Inflammatory macrophage treated with lipopolysaccharide for 1 hour (primary cell): ENCODE measurements at regions not wholly inside any gene's neighbourhood (a gene's known extent, or its start where the extent isn't known, plus 50 kb on each side); places are given as distances from the start of the nearest gene placed in this dataset.
"Not testable (repeated sequence)": the region's sequence is repeated elsewhere in the genome, so short reads cannot be mapped to it uniquely, and the experiment has no call there.

Source experiments
- DNase-seq, 2 donors: peaks; one replicate each; pipeline ENCODE4 v3.0.0-alpha.2; 2020 to 2022

DNA sequence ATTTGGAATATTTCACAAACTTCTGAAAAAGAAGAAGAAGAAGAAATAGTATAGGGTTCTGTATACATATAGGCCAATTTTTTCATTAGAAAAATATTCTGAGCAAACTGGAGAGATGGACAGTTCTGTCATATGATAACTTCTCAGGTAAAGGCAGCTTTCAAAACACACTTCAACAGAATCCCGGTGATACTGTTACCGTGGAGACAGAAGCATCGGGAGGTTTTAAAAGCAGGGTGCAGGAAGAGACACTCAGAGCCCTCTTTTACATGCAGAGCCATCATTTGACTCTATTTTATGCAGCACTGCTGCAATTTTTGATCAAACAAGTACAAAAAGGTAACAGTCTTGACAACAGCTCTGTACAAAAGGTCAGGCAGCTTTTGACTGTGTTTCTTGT is 1785.4 kb downstream of the LRRC4C start:
- no peak for DNase-seq

DNA sequence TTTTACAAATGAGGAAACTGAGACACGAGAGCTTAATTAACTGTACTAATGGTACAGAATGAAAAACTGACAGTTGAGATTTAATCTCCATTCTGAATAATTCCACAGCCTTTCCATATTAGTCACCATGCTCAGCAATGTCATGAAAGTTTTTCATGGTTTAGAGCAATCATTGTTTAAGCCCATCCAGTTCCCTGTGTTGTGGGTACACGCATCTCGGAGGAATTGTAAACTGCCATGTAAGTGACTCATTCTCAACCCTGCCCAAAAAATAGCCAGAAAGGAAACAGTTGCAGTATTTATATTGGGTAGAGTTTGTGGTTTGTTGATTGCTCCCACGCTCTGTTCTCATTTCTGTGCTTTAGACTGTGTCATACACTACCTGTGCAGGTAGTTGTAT is 1790.8 kb downstream of the LRRC4C start:
- DNase-seq: no peak

DNA sequence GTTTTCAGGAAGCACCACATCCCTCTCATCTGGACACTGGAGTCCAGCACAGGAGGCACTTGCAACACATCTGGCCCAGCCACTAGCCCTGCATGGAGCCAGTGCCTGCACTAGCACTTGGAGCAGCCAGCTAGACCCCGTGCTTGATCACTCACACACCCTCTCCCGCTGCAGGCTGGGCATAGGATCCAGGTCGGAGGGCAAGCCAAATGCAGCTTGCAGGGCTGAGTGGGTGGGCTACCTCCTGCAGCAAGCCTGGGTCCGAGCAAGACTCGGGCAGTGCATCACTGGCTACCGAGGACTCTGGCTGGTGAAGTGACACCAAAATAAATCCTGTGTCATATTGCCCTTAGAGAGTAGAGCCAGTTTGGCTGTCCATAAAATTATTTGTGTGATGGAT is 1795.4 kb downstream of the LRRC4C start:
- DNase-seq: no peak

DNA sequence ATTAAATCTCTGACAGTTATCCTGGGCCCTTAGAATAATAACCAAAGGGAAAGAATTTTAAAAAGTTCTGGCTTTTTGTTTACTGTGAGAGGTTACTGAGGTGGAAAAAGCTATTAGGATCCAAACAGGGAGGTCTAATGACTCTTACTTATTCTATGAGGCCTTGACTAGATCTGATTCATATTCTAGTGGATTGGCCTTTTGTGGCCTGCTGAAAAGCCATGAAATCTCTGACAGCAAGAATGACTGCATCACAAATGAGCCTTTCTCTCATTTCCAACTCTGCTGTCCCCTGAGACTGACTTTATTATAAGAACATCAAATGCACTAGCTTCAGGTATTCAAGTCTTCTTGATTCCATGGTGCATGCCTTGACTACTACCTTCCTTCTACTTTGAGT is 1797.6 kb downstream of the LRRC4C start:
- DNase-seq: no peak

DNA sequence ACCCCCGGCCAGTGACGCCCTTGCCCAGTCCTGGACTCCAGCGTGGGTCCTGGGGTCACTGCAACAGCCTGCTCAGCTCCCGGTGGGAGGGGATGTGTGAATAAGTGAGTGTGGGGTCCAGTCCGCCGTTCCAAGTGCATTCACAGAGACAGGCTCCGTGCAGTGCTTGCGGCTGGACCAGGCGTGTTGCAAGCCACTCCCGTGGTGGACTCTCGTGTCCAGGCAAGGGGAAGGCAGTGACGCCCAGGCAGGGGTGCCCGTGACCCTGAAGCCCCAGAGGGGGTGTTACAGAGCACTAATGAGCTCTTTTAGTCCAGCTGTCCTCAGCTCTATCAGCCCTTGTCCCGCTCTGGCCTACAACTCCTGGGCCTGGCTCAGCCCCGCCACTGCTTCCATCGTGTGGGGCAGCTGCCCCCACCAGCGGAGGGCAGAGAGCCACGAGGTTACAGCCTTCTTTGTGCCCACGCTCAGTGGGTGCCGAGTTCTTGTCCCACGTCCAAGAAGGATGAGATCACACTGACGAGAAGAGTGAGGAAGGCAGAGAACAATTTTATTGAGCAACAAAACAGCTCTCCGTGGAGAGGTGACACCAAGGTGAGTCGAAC is 1807.5 kb downstream of the LRRC4C start:
- DNase-seq: no peak

DNA sequence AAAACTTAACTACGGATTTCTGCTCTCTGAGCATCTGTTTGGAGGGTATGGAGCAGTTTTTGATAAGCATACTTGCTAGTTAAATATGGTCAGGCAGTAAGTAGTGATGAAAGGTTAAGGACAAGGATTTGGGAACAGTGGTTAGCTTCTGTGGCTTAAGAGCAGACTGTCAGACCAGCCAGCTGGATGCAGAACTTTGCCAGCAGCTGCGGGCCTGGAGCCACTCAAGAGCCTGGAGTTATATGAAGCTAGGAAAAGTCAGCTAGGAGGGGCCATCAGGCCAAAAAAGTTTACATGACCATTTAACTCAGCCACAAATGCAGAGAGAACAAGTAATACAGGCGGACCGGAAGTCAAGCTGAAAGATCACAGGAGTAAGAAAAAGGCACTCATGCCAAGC is 1817.7 kb downstream of the LRRC4C start:
- no peak for DNase-seq

DNA sequence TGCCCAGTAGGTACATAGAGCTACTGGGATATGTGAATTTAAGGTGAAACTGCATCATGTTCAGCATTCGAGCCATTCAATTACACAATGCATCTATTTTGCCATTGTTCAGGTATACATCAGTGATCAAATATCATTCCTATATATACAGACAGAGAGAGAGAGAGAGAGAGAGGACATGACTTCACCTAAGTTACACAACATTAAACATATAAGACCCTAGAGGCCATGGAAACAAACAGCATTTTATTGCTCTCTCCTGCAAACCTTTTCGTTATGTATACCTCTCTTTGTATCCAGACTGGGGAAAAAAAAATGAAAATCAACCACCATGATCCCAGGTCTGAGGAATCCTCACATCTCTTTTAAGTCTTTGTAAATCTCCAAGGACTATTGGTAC is 1829.1 kb downstream of the LRRC4C start:
- DNase-seq: no peak

DNA sequence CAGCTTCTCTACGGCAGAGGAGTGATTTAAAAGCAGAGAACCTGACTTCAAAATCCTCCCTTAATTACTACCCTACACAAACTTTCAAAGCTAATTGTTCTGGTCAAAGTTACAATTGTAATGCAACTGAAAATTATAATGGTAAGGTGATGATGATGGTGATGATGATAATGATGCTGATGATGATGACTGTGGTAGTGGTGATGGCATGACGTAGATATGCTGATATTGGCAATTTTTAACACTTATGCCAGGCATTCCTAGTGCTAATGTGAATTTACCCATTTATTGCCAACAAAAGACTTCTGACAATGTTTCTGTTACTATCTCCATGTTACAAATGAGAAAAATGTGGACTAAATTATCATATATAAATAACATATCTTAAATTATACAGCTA is 1831.1 kb downstream of the LRRC4C start:
- no peak for DNase-seq

DNA sequence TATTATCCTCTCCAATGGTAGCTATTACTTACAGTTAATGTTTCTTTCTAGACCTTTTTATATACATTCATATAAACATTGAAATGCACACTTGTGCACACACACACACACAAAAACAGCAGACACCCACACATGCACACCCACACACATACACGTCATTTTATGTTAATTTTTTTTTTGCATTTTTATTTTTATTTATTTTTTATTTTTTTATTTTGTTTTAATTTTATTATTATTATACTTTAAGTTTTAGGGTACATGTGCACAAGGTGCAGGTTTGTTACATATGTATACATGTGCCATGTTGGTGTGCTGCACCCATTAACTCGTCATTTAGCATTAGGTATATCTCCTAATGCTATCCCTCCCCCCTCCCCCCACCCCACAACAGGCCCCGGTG is 1839.1 kb downstream of the LRRC4C start:
- not testable (repeated sequence) for DNase-seq

DNA sequence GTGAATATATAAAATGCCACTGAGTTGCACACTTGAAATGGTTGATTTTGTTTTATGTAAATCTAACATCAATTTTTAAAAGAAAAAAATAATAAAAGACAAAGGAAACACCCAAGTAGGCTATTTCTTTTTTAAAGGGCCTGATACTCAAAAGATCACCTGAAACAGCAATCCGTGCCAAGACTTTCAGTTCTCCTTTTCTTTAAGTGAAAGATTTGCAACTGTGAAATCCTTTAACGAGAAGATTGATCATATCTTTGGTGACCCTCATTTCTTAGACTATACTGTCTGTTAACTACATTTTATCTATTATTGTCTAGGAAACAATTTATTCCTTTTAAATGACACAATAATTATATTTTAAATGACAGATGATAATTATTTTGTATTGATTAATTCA is 1841.5 kb downstream of the LRRC4C start:
- DNase-seq: no peak

DNA sequence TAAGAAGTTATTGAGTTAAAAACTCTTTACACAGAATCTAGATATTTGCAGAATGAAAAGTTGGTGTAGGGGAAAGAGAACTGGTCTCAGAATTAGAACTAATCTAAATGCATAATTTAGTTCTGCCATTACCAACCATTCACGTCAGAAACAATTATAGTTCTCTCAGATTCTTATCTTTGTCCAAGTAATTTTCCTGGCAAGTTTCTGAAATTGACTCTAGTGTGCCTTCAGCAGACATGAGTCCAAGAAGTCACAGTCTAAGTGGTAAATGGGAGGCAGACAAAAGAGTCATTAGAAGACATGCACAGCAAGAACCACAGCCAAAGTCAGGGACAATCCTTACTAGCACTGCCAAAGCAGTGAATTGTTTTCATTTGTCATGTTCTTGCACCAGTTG is 1870.1 kb downstream of the LRRC4C start:
- no peak for DNase-seq

DNA sequence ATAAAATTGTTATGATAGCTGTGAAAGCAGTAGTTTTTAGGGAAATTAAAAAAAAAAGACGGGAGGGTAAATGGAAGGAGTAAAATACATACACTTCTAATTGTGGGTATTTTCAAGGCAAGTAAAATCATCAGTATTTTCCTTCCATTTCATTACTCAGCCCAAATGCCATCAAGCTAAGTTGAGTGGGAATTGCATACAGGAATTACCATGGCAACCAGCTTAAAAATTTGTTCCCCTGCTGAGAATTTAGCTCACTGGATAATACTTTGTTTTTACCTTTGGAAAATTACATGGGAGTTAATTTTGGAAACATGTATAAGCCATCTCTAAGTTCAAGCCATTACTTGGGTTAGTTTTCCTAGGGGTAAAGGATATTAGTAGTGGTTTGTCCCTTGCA is 1873.4 kb downstream of the LRRC4C start:
- no peak for DNase-seq

DNA sequence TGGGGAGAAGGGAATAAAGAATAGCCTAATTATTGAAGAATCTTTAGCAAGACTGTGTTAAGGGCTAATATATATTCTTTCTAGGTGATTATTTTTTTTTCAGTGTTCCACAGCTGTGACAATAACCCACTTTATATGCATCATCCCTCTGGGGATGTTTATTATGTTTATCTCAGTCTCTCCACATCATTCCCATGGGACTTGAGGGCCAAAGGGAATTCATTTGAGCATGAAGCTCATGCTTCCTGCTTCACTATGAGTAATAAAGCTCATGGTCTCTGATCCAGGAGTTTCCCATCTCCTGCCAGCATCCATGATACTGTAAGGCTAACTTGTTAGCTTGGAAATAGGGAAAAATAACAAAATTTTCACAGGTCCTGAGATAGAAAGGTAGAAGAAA is 1888.4 kb downstream of the LRRC4C start:
- no peak for DNase-seq

DNA sequence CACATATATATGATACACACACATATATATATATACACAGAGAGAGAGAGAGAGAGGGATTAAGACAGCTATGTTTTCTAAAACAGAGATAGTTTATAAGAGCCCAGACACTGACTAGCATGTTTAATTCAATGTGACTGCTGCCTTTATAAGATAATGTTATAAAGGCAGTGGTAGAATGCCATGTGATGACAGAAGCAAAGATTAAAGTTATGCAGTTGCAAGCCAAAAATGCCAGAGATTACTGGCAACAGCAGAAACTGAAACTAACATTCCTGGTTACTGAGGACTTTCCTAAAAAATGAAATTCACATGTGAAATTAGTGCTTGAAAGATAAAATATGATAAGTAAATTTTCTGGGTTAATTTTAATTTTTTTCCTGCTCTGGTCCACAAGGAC is 1888.9 kb downstream of the LRRC4C start:
- DNase-seq: no peak

DNA sequence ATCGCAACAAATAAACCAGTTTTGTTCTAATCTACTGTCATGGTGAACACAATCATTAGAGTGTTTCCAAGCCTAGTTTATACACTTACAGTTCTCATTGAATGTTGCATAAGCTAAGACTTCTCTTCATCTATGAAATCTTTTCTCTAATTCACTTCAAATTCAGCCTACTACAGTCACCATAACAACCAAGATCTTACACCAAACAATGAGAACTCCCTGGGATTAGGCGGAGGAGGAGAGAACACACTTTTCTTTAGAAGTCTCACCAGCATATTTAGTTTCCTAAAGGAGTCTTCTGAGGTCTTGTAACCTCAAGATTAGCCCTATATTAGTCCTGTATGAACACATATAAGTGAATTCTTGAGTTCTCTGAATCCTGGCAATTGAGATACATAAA is 1889.7 kb downstream of the LRRC4C start:
- DNase-seq: no peak

DNA sequence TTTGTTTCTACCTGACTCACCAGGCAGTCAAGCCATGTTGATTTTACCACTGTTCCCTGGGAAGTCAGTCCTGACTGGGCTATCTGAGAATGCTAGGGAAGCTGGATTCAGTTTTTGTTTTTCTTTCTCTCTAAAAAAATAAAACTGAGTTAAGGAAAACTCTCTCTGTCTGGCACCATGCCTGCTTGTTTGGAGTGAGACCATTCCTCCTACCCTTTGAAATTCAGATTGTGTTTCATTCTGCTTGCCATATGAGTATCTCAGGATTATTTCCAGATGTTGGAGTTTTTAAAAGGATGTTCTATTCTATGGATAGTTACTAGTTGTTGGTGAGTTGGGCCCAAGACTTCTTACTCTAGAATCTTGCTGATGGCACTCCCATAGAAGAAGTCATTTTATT is 1917.0 kb downstream of the LRRC4C start:
- no peak for DNase-seq

DNA sequence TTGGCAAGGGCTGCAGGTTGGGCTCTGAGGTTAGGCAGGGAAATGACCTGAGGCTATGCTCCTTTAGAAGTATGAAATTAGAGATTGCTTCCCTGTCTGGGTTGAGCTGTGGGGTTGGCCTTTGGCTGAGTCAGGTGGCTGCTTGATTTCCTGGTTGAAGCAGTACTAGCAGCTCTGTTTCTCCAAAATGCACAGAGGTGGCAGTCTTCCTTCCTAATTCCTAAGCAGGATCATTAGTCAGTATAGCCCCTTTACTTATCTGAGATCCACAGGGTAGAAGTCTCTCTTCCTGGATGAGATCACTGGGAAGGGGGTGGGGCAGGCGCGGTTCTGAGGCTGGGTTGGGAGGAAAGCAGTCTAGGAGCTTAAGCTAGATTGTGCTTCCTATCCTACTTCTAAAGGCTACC is 1917.5 kb downstream of the LRRC4C start:
- no peak for DNase-seq

DNA sequence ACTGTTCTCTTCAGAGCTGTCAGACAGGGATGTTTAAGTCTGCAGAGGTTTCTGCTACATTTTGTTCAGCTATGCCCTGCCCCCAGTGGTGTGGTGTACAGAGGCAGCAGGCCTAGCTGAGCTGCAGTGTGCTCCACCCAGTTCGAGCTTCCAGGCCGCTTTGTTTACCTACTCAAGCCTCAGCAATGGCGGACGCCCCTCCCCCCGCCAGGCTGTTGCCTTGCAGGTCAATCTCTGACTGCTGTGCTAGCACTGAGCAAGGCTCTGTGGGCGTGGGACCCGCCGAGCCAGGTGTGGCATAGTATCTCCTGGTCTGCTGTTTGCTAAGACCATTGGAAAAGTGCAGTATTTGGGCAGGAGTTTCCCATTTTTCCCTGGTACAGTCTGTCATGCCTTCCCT is 1923.1 kb downstream of the LRRC4C start:
- DNase-seq: not testable (repeated sequence)
